Tibial artery (tissue), 4 donors: ENCODE measurements at regions not wholly inside any gene's neighbourhood (a gene's known extent, or its start where the extent isn't known, plus 50 kb on each side); places are given as distances from the start of the nearest gene placed in this dataset.
A peak's percentile ranks its signal among the peaks of the same experiment; 100 is the strongest.

ENCODE experiments used
- DNase-seq, 2 donors: peaks; one replicate each; pipeline ENCODE4 v3.0.0-alpha.2; 2019
- H3K27ac ChIP-seq, 2 donors: fragments of 200-600 bp; sonication (generic) in 1 of 2; 1 replicate in 1 of 2; 2 replicates in 1 of 2; pipeline ENCODE4 v1.5.1; 2018 to 2019; ENCODE audit warnings: mild to moderate bottlenecking in 1 of 2
- H3K27me3 ChIP-seq, 2 donors: fragments of 200-600 bp; sonication (generic) in 1 of 2; one replicate each; pipeline versions ENCODE4 v1.5.1 to v1.6.0; 2016 to 2019
- H3K36me3 ChIP-seq, 3 donors: fragments of 200-600 bp; sonication (generic) in 2 of 3; one replicate each; pipeline ENCODE4 v1.5.1; 2016 to 2019; ENCODE audit warnings: mild to moderate bottlenecking in 2 of 3
- H3K4me1 ChIP-seq, 4 donors: fragments of 200-600 bp; sonication (generic) in 2 of 4; 1 replicate in 3 of 4; 2 replicates in 1 of 4; pipeline ENCODE4 v1.5.1; 2016 to 2019
- H3K4me3 ChIP-seq, 2 donors: fragments of 200-600 bp; sonication (generic) in 1 of 2; 1 replicate in 1 of 2; 2 replicates in 1 of 2; pipeline ENCODE4 v1.5.1; 2018 to 2019; ENCODE audit warnings: mild to moderate bottlenecking in 2 of 2
- H3K9me3 ChIP-seq, 3 donors: fragments of 200-600 bp; sonication (generic) in 1 of 3; one replicate each; pipeline ENCODE4 v1.5.1; 2016 to 2019
- CTCF ChIP-seq, 2 experiments: fragments of 200-600 bp in 1 of 2; fragments of 450-650 bp in 1 of 2; IDR thresholded peaks; one replicate each; pipeline ENCODE4 v1.5.1; 2017 to 2019; ENCODE audit warnings: antibody characterized with exemption in 2 of 2, mild to moderate bottlenecking in 1 of 2, moderate library complexity in 1 of 2
- intact Hi-C: fragments of 100-400 bp; cut with DNase I; formaldehyde crosslinking; loops from one replicate; pipeline ENCODE4 v1.15.0; 2023; ENCODE audit warnings: low total_unique reads

DNA sequence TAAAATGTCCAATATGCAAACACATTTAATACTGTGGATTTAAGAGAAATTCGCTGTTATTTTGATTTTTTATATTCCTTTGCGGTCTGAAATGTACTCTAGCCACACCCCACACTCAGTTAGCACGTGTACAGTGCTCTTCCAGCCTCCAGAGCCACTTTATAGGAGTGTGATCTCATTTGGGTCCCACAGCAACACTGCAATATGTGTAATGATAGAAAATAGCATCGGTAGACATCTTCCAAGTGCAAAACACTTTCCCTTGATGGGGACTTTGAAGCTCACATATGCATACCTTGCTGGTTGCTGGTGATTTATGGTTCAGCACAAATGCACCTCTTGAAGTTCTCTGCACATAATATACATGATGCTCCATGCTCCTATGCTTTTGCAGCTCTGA, 148.3 kb downstream of the GAS1 start:
- peaks cover 0 to 22% (median 0%) of the 10 kb centered on the region in 4 donors for H3K4me1 ChIP-seq
- H3K9me3 ChIP-seq = no peaks in the 10 kb centered on the region
- H3K4me3 ChIP-seq = no peak overlapping the region
- no peaks in the 10 kb centered on the region for H3K27me3 ChIP-seq
- H3K27ac ChIP-seq = no peak overlapping the region
- no peak for TF ChIP-seq CTCF (IDR thresholded peaks at IDR 0.05)
- no peak for DNase-seq
- H3K36me3 ChIP-seq = no peaks in the 10 kb centered on the region
- intact Hi-C loops = no loop called here

- TF ChIP-seq CTCF (IDR thresholded peaks at IDR 0.05) = no peak
- intact Hi-C loops = no loop called here
- Histone ChIP-seq H3K36me3 (no peaks in the 10 kb centered on the region), H3K9me3 (no peaks in the 10 kb centered on the region), H3K27me3 (no peaks in the 10 kb centered on the region), H3K27ac (no peak overlapping the region), H3K4me3 (no peak overlapping the region), H3K4me1 (peaks cover 0 to 22% (median 0%) of the 10 kb centered on the region in 4 donors)
- DNase-seq = no peak
These were observed 150.6 kb downstream of the GAS1 start for GRCh38 chr9:86796666-86797065.

DNA sequence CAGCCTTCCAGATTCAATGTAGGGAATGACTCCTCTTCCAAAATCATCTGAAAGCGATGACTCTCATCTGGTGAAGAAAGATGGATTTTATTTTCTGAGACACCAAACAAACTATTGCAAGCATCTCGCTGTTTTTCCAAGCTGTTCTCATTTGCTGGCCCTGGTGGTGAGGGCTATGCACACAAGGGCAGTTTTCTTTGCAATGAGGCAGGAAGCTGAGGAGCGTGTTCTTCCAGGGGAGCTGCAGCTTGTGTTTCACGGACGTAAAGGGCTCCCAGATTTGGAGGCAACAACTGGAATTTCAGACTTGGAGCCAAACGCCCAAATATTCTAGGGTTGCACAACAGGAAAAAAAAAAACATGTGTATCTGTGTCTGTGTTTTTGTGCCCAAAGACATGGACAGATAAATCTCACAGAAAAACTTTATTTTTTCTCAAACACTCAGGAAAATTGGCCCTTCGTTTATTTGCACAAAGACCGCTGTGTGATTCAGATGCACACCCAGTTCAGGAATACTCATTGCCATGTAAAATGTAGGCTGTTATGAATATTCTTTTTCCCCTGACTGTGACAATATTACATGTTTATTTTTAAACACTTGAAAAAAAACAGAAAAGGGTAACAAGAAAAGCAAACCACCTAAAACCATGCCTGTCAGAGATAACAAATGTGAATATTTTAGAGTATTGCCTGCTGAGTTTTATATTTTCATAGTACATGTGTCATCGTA, 151.3 kb downstream of the GAS1 start:
- intact Hi-C loops = no loop called here
- no peak overlapping the region for H3K4me3 ChIP-seq
- H3K9me3 ChIP-seq = no peaks in the 10 kb centered on the region
- TF ChIP-seq CTCF (IDR thresholded peaks at IDR 0.05) = peak in 1 of 2 experiments; percentile 25
- peaks cover 0 to 22% (median 0%) of the 10 kb centered on the region in 4 donors for H3K4me1 ChIP-seq
- H3K36me3 ChIP-seq = no peaks in the 10 kb centered on the region
- DNase-seq = peak; percentile 71 to 75
- H3K27me3 ChIP-seq = no peaks in the 10 kb centered on the region
- H3K27ac ChIP-seq = no peak overlapping the region

DNA sequence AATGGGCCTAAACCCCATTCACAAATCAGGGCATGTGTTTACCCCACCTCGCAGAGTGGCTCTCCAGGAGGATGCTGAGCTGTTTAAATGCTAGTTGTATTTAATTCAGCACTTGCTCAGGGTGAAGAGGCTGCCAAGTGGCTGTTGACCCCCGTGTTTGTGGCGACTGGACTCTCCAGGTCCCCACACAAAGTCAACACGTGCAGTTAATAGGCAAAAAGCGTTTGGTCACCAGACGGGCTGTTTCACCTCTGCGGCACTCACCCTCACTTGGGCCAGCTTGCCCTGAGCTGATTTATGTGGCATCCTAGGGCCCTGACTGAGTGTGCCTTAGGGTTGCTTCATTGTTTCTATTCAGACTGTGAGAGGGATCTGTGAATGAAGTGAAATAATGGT, 152.3 kb downstream of the GAS1 start:
- H3K27ac ChIP-seq = peak overlapping the region in 1 of 2 donors; percentile 16
- H3K36me3 ChIP-seq = no peaks in the 10 kb centered on the region
- no peak for DNase-seq
- H3K27me3 ChIP-seq = no peaks in the 10 kb centered on the region
- H3K9me3 ChIP-seq = no peaks in the 10 kb centered on the region
- intact Hi-C loops = no loop called here
- H3K4me1 ChIP-seq = peaks cover 0 to 22% (median 0%) of the 10 kb centered on the region in 4 donors
- peak overlapping the region; percentile 3 to 11 for H3K4me3 ChIP-seq
- TF ChIP-seq CTCF (IDR thresholded peaks at IDR 0.05) = no peak

GRCh38 chr9:86794391-86795046, 152.8 kb downstream of the GAS1 start:
- TF ChIP-seq CTCF (IDR thresholded peaks at IDR 0.05) = no peak
- peak overlapping the region in 1 of 2 donors; percentile 16 for H3K27ac ChIP-seq

More at GRCh38 chr9:86794391-86795046, 152.8 kb downstream of the GAS1 start:
- no peak for DNase-seq
- H3K4me1 ChIP-seq = peaks cover 0 to 22% (median 0%) of the 10 kb centered on the region in 4 donors
- peak overlapping the region; percentile 3 to 11 for H3K4me3 ChIP-seq
- no peaks in the 10 kb centered on the region for H3K36me3 ChIP-seq
- H3K27me3 ChIP-seq = no peaks in the 10 kb centered on the region
- no peaks in the 10 kb centered on the region for H3K9me3 ChIP-seq
- intact Hi-C loops = no loop called here
